ENCODE measurements at regions not wholly inside any gene's neighbourhood (a gene's known extent, or its start where the extent isn't known, plus 50 kb on each side); places are given as distances from the start of the nearest gene placed in this dataset.

- no peaks in the 10 kb centered on the region for H3K4me1 Mint-ChIP-seq (ENCODE audit: low read depth)
- no peak for DNase-seq
- ChIA-PET POLR2A (no interaction called here), CTCF (interaction anchor here (0.8 kb wide), 1 partner anchor 44 kb away, joined by 6 read pairs; no protein-coding TSS in a partner anchor)
- H3K4me3 Mint-ChIP-seq, result no peak overlapping the region
- H3K9me3 Mint-ChIP-seq, result no peaks in the 10 kb centered on the region
- H3K27me3 Mint-ChIP-seq, result no peaks in the 10 kb centered on the region
- H3K27ac Mint-ChIP-seq, result no peak overlapping the region
- intact Hi-C loops (cut with micrococcal nuclease), result no loop called here
- no peaks in the 10 kb centered on the region for H3K36me3 Mint-ChIP-seq
These were observed 125.1 kb upstream of the STX18 start for GRCh38 chr4:4666693-4667621.

- Mint-ChIP-seq H3K9me3 (no peaks in the 10 kb centered on the region), H3K36me3 (no peaks in the 10 kb centered on the region), H3K4me3 (no peak overlapping the region), H3K27ac (no peak overlapping the region), H3K27me3 (no peaks in the 10 kb centered on the region), H3K4me1 (ENCODE audit: low read depth) (no peaks in the 10 kb centered on the region)
- ChIA-PET POLR2A (no interaction called here), CTCF (interaction anchor here (0.8 kb wide), 1 partner anchor 43 kb away, joined by 6 read pairs; no protein-coding TSS in a partner anchor)
- no peak for DNase-seq
- intact Hi-C loops (cut with micrococcal nuclease), result no loop called here
These were observed 124.3 kb upstream of the STX18 start for GRCh38 chr4:4666187-4666586.

GRCh38 chr4:4664234-4664633, 122.4 kb upstream of the STX18 start:
- no peak for DNase-seq
- H3K27ac Mint-ChIP-seq, result no peak overlapping the region
- intact Hi-C loops (cut with micrococcal nuclease), result no loop called here
- H3K4me3 Mint-ChIP-seq, result no peak overlapping the region
- H3K27me3 Mint-ChIP-seq, result no peaks in the 10 kb centered on the region
- no peaks in the 10 kb centered on the region for H3K4me1 Mint-ChIP-seq (ENCODE audit: low read depth)
- POLR2A ChIA-PET, result no interaction called here
- H3K36me3 Mint-ChIP-seq, result no peaks in the 10 kb centered on the region
- H3K9me3 Mint-ChIP-seq, result no peaks in the 10 kb centered on the region
- CTCF ChIA-PET, result no interaction called here

GRCh38 chr4:4663028-4663427, 121.2 kb upstream of the STX18 start:
- Mint-ChIP-seq H3K4me3 (no peak overlapping the region), H3K36me3 (peaks cover 2% of the 10 kb centered on the region), H3K4me1 (ENCODE audit: low read depth) (no peaks in the 10 kb centered on the region), H3K27me3 (no peaks in the 10 kb centered on the region), H3K9me3 (no peaks in the 10 kb centered on the region), H3K27ac (no peak overlapping the region)
- CTCF ChIA-PET, result no interaction called here
- POLR2A ChIA-PET, result no interaction called here
- DNase-seq, result no peak
- intact Hi-C loops (cut with micrococcal nuclease), result no loop called here

- POLR2A ChIA-PET, result interaction anchor here (1.1 kb wide), 1 partner anchor 120 kb away, joined by 3 read pairs; no protein-coding TSS in a partner anchor
- no peaks in the 10 kb centered on the region for H3K27me3 Mint-ChIP-seq
- H3K36me3 Mint-ChIP-seq, result peaks cover 2% of the 10 kb centered on the region
- no peak overlapping the region for H3K4me3 Mint-ChIP-seq
- no peaks in the 10 kb centered on the region for H3K9me3 Mint-ChIP-seq
- CTCF ChIA-PET, result no interaction called here
- H3K4me1 Mint-ChIP-seq (ENCODE audit: low read depth), result no peaks in the 10 kb centered on the region
- no peak overlapping the region for H3K27ac Mint-ChIP-seq
- intact Hi-C loops (cut with micrococcal nuclease), result no loop called here
- DNase-seq, result no peak
These were observed 120.4 kb upstream of the STX18 start for GRCh38 chr4:4662230-4662629.

- no peaks in the 10 kb centered on the region for H3K9me3 Mint-ChIP-seq
- no peaks in the 10 kb centered on the region for H3K27me3 Mint-ChIP-seq
- H3K4me1 Mint-ChIP-seq (ENCODE audit: low read depth), result no peaks in the 10 kb centered on the region
- H3K36me3 Mint-ChIP-seq, result peaks cover 2% of the 10 kb centered on the region
- no peak for DNase-seq
- H3K4me3 Mint-ChIP-seq, result no peak overlapping the region
- CTCF ChIA-PET, result interaction anchor here (1.6 kb wide), 1 partner anchor 9 kb away, joined by 3 read pairs; no protein-coding TSS in a partner anchor
- POLR2A ChIA-PET, result no interaction called here
- intact Hi-C loops (cut with micrococcal nuclease), result no loop called here
- H3K27ac Mint-ChIP-seq, result no peak overlapping the region
These were observed 118.2 kb upstream of the STX18 start for GRCh38 chr4:4659871-4660651.

GRCh38 chr4:4658052-4658451, 116.2 kb upstream of the STX18 start:
- H3K4me3 Mint-ChIP-seq, result no peak overlapping the region
- ChIA-PET POLR2A (no interaction called here), CTCF (no interaction called here)
- peaks cover 2% of the 10 kb centered on the region for H3K36me3 Mint-ChIP-seq
- DNase-seq, result no peak
- no peak overlapping the region for H3K27ac Mint-ChIP-seq
- no peaks in the 10 kb centered on the region for H3K9me3 Mint-ChIP-seq
- H3K27me3 Mint-ChIP-seq, result no peaks in the 10 kb centered on the region
- no peaks in the 10 kb centered on the region for H3K4me1 Mint-ChIP-seq (ENCODE audit: low read depth)
- intact Hi-C loops (cut with micrococcal nuclease), result no loop called here

- no peak for DNase-seq
- H3K4me3 Mint-ChIP-seq, result no peak overlapping the region
- ChIA-PET POLR2A (no interaction called here), CTCF (no interaction called here)
- H3K27me3 Mint-ChIP-seq, result no peaks in the 10 kb centered on the region
- no peak overlapping the region for H3K27ac Mint-ChIP-seq
- intact Hi-C loops (cut with micrococcal nuclease), result no loop called here
- H3K36me3 Mint-ChIP-seq, result peaks cover 4% of the 10 kb centered on the region
- no peaks in the 10 kb centered on the region for H3K9me3 Mint-ChIP-seq
- H3K4me1 Mint-ChIP-seq (ENCODE audit: low read depth), result no peaks in the 10 kb centered on the region
These were observed 115.1 kb upstream of the STX18 start for GRCh38 chr4:4656977-4657376.

GRCh38 chr4:4655901-4656300, 114.1 kb upstream of the STX18 start:
- ChIA-PET POLR2A (no interaction called here), CTCF (interaction anchor here (1.7 kb wide), 1 partner anchor 13 kb away, joined by 4 read pairs; no protein-coding TSS in a partner anchor)
- H3K27ac Mint-ChIP-seq, result no peak overlapping the region
- no peaks in the 10 kb centered on the region for H3K9me3 Mint-ChIP-seq
- intact Hi-C loops (cut with micrococcal nuclease), result no loop called here
- no peaks in the 10 kb centered on the region for H3K4me1 Mint-ChIP-seq (ENCODE audit: low read depth)
- H3K36me3 Mint-ChIP-seq, result peaks cover 4% of the 10 kb centered on the region
- DNase-seq, result no peak
- H3K27me3 Mint-ChIP-seq, result no peaks in the 10 kb centered on the region
- H3K4me3 Mint-ChIP-seq, result no peak overlapping the region

- ChIA-PET POLR2A (no interaction called here), CTCF (interaction anchor here (1.7 kb wide), 1 partner anchor 14 kb away, joined by 4 read pairs; no protein-coding TSS in a partner anchor)
- H3K4me1 Mint-ChIP-seq (ENCODE audit: low read depth), result no peaks in the 10 kb centered on the region
- peaks cover 4% of the 10 kb centered on the region for H3K36me3 Mint-ChIP-seq
- no peaks in the 10 kb centered on the region for H3K27me3 Mint-ChIP-seq
- no peak overlapping the region for H3K27ac Mint-ChIP-seq
- H3K9me3 Mint-ChIP-seq, result no peaks in the 10 kb centered on the region
- DNase-seq, result no peak
- intact Hi-C loops (cut with micrococcal nuclease), result no loop called here
- H3K4me3 Mint-ChIP-seq, result no peak overlapping the region
These were observed 113.2 kb upstream of the STX18 start for GRCh38 chr4:4655011-4655410.

- ChIA-PET POLR2A (no interaction called here), CTCF (no interaction called here)
- no peak overlapping the region for H3K27ac Mint-ChIP-seq
- DNase-seq, result no peak
- H3K9me3 Mint-ChIP-seq, result no peaks in the 10 kb centered on the region
- peaks cover 2% of the 10 kb centered on the region for H3K36me3 Mint-ChIP-seq
- H3K4me3 Mint-ChIP-seq, result no peak overlapping the region
- no peaks in the 10 kb centered on the region for H3K27me3 Mint-ChIP-seq
- H3K4me1 Mint-ChIP-seq (ENCODE audit: low read depth), result no peaks in the 10 kb centered on the region
- intact Hi-C loops (cut with micrococcal nuclease), result no loop called here
These were observed 110.2 kb upstream of the STX18 start for GRCh38 chr4:4651811-4652755.

- Mint-ChIP-seq H3K36me3 (peaks cover 1% of the 10 kb centered on the region), H3K4me3 (no peak overlapping the region), H3K4me1 (ENCODE audit: low read depth) (no peaks in the 10 kb centered on the region), H3K27me3 (no peaks in the 10 kb centered on the region), H3K27ac (no peak overlapping the region), H3K9me3 (no peaks in the 10 kb centered on the region)
- CTCF ChIA-PET, result no interaction called here
- intact Hi-C loops (cut with micrococcal nuclease), result no loop called here
- POLR2A ChIA-PET, result no interaction called here
- no peak for DNase-seq
These were observed 105.2 kb upstream of the STX18 start for GRCh38 chr4:4647041-4647440.
